ENCODE measurements at regions not wholly inside any gene's neighbourhood (a gene's known extent, or its start where the extent isn't known, plus 50 kb on each side); places are given as distances from the start of the nearest gene placed in this dataset.

GRCh38 chr5:56455417-56455816, 222.3 kb upstream of the ANKRD55 start:
- no peak for DNase-seq (ENCODE audit: low read depth)
- H3K4me3 ChIP-seq (ENCODE audit: low read length) = no peak overlapping the region
- no peak for TF ChIP-seq CTCF (IDR thresholded peaks at IDR 0.05; ENCODE audit: insufficient read depth, low read depth, low read length, missing control alignments)

GRCh38 chr5:56454219-56454862, 221.2 kb upstream of the ANKRD55 start:
- no peak for DNase-seq (ENCODE audit: low read depth)
- H3K4me3 ChIP-seq (ENCODE audit: low read length) = no peak overlapping the region
- TF ChIP-seq CTCF (IDR thresholded peaks at IDR 0.05; ENCODE audit: insufficient read depth, low read depth, low read length, missing control alignments) = no peak

GRCh38 chr5:56451742-56452141, 218.6 kb upstream of the ANKRD55 start:
- no peak for DNase-seq (ENCODE audit: low read depth)
- TF ChIP-seq CTCF (IDR thresholded peaks at IDR 0.05; ENCODE audit: insufficient read depth, low read depth, low read length, missing control alignments) = no peak
- H3K4me3 ChIP-seq (ENCODE audit: low read length) = no peak overlapping the region

- no peak for TF ChIP-seq CTCF (IDR thresholded peaks at IDR 0.05; ENCODE audit: insufficient read depth, low read depth, low read length, missing control alignments)
- DNase-seq (ENCODE audit: low read depth) = no peak
- H3K4me3 ChIP-seq (ENCODE audit: low read length) = no peak overlapping the region
These were observed 217.6 kb upstream of the ANKRD55 start for GRCh38 chr5:56450766-56451165.

GRCh38 chr5:56449071-56449640, 216.0 kb upstream of the ANKRD55 start:
- no peak overlapping the region for H3K4me3 ChIP-seq (ENCODE audit: low read length)
- TF ChIP-seq CTCF (IDR thresholded peaks at IDR 0.05; ENCODE audit: insufficient read depth, low read depth, low read length, missing control alignments) = no peak
- no peak for DNase-seq (ENCODE audit: low read depth)

- TF ChIP-seq CTCF (IDR thresholded peaks at IDR 0.05; ENCODE audit: insufficient read depth, low read depth, low read length, missing control alignments) = no peak
- H3K4me3 ChIP-seq (ENCODE audit: low read length) = no peak overlapping the region
- DNase-seq (ENCODE audit: low read depth) = no peak
These were observed 214.5 kb upstream of the ANKRD55 start for GRCh38 chr5:56447656-56448055.

GRCh38 chr5:56447232-56447631, 214.1 kb upstream of the ANKRD55 start:
- no peak for DNase-seq (ENCODE audit: low read depth)
- no peak overlapping the region for H3K4me3 ChIP-seq (ENCODE audit: low read length)
- TF ChIP-seq CTCF (IDR thresholded peaks at IDR 0.05; ENCODE audit: insufficient read depth, low read depth, low read length, missing control alignments) = no peak

Measured in epithelial cell of esophagus (primary cell).